T-helper 2 cell (primary cell): ENCODE measurements at regions not wholly inside any gene's neighbourhood (a gene's known extent, or its start where the extent isn't known, plus 50 kb on each side); places are given as distances from the start of the nearest gene placed in this dataset.
"Not testable (repeated sequence)": the region's sequence is repeated elsewhere in the genome, so short reads cannot be mapped to it uniquely, and the experiment has no call there.

Experiments
- DNase-seq, 5 experiments: peaks; one replicate each; pipeline versions ENCODE4 v3.0.0 to v3.0.0-alpha.2; 2012 to 2022

DNA sequence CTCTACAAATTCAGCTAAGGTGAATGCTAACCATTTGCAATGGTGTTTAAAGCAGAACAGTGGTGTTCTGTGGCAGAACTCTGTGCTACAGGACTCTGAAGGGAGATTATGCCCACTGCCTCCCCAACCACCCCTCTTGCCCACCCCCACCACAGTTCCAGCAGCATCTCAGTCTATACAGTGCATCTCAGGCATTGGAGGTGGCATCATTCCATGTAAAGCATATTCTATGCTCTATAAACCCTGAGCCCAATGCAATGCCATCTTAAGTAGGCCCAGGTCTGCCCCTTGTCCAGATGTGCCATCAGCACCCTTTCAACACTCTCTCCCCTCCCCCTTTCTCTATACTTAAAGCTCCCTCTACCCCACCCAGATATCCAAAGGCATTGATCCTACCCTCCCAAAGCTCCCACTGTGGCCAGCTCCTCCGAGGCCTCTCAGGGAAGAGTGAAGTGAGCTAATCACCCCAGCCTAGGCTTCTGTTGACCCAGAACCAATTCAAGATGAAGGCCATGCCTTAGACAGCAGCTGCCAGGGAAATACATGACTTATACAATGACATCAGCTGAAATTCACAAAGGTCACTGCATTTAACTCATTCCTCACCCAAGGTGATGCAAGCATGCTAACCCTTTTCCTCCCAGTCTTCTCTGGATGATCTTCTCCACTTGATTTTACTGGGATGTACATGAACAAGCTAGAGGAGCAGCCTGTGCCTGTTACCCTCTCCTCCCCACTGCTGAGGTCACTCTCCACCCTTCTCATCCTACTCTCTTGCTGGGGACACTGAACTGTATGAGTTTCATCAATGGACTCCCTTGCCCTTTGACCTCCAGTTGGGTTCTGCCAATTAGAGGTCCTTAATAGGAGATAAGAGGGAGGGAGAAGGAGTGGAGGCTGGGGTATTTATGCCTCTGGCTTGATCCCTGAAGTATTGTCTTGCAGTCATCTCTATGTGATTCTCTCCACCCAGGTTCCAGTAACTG, 353.9 kb downstream of the GOLGA6L6 start:
- not testable (repeated sequence) for DNase-seq

- not testable (repeated sequence) for DNase-seq
Observed at GRCh38 chr15:20184879-20185278, 356.7 kb downstream of the GOLGA6L6 start.

DNA sequence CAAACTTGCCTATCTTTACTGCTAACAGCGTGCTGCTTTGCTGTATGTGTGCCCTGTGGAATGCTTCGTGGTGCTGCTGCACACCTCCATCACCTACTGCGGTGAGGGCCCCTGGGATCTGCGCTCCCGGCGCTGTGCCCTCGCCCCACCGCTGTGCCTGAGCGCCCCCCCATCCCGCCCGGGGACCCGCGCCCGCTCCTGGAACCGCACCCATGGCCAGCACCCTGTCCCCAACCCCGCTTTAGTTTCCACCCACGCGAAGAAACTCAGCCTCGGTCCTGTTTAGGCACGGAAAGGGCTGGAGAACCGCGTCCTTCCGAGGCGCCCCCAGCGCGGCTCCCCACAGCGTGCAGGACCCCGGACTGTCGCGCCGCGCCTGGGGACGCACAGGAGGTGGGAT, 373.4 kb downstream of the GOLGA6L6 start:
- not testable (repeated sequence) for DNase-seq

- not testable (repeated sequence) for DNase-seq
Observed at GRCh38 chr15:20153528-20153927, 388.1 kb downstream of the GOLGA6L6 start.

DNA sequence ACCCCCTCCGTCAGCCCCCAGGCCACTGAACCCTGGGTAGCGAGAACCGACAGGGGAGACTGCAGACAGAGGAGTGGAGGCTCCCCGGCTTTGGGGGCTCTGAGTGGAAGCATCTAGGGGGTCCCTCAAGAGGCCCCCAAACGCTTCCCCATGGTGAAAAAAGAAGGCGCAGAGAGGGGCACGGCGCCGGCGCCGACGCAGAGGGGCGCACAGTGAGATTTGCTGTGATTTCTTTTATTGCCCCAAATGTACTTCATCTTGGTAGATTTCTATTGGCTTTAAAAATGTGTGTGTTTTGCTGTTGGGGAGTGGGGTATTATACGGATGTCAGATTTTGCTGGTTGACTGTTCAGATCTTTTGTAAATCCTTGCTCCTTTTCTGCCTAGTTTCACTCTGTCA, 392.9 kb downstream of the GOLGA6L6 start:
- not testable (repeated sequence) for DNase-seq

DNA sequence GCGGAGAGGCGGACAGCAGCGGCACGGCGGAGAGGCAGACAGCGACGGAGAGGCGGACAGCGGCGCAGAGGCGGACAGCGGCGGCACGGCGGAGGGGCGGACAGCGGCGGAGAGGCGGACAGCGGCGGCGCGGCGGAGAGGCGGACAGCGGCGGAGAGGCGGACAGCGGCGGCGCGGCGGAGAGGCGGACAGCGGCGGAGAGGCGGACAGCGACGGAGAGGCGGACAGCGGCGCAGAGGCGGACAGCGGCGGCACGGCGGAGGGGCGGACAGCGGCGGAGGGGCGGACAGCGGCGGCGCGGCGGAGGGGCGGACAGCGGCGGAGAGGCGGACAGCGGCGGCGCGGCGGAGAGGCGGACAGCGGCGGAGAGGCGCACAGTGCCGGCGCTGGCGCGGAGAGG, 393.6 kb downstream of the GOLGA6L6 start:
- not testable (repeated sequence) for DNase-seq

GRCh38 chr15:20144333-20145036, 397.1 kb downstream of the GOLGA6L6 start:
- not testable (repeated sequence) for DNase-seq

GRCh38 chr15:20142906-20143305, 398.7 kb downstream of the GOLGA6L6 start:
- DNase-seq: not testable (repeated sequence)

DNA sequence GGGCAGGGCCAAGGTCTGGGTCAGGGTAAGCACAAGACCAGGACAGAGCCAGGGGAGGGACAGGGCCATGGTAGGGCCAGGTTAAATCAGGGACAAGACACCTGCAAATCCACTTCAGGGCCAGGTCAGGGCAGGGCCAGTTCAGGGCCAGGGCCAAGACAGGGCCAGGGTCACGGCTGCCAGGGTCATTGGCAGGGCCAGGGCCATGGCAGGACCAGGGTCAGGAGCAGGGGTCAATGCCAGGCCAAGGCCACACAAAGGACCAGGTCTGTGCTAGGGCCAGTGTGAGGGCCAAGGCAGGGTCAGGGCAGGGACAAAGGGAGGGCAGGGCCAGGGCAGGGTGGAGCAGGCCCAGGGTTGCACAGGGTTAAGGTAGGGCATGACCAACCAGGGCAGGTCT, 399.2 kb downstream of the GOLGA6L6 start:
- DNase-seq: not testable (repeated sequence)

GRCh38 chr15:20124668-20125067, 416.9 kb downstream of the GOLGA6L6 start:
- not testable (repeated sequence) for DNase-seq

- peak in 1 of 5 experiments; percentile 0 for DNase-seq
Observed at GRCh38 chr15:20106026-20106425, 435.6 kb downstream of the GOLGA6L6 start.

- not testable (repeated sequence) for DNase-seq
Observed at GRCh38 chr15:20105011-20105990, 436.3 kb downstream of the GOLGA6L6 start.

GRCh38 chr15:20104551-20104950, 437.0 kb downstream of the GOLGA6L6 start:
- DNase-seq: peak in 2 of 5 experiments; percentile 7 to 26

DNA sequence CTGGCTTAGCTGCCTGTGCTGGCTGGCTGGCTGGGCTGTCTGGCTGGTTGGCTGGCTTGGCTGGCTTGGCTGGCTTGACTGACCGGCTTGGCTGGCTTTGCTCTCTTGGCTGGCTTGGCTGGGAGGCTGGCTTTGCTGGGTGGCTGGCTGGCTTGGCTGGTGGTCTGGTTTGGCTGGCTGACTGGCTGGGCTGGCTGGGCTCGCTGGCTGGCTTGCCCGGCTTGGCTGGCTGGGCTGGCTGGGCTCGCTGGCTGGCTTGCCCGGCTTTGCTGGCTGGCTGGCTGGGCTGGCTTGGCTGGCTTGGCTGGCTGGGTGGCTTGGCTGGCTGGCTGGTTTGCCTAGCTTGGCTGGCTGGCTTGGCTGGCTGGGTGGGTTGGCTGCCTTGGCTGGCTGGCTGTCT, 438.7 kb downstream of the GOLGA6L6 start:
- DNase-seq: peak in 2 of 5 experiments; percentile 0 to 34

DNA sequence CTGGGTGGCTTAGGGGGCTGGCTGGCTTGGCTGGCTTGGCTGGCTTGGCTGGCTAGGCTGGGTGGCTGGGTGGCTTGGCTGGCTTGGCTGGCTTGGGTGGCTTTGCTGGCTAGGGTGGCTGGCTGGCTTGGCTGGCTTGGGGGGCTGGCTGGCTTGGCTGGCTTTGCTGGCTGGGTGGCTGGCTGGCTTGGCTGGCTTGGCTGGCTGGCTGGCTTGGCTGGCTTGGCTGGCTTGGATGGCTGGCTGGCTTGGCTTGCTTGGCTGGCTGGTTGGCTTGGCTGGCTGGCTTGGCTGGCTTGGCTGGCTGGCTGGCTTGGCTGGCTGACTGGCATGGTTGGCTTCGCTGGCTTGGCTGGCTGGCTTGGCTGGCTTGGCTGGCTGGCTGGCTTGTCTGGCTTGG, 439.4 kb downstream of the GOLGA6L6 start:
- DNase-seq: peak in 1 of 5 experiments; percentile 16

DNA sequence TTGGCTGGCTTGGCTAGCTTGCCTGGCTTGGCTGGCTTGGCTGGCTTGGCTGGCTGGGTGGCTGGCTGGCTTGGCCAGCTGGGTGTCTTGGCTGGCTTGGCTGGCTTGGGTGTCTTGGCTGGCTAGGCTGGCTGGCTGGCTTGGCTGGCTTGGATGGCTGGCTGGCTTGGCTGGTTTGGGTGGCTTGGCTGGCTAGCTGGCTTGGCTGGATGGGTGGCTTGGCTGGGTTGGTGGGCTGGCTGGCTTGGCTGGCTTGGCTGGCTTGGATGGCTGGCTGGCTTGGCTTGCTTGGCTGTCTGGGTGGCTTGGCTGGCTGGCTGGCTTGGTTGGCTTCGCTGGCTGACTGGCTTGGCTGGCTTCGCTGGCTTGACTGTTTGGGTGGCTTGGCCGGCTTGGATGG, 440.3 kb downstream of the GOLGA6L6 start:
- DNase-seq: not testable (repeated sequence)

DNA sequence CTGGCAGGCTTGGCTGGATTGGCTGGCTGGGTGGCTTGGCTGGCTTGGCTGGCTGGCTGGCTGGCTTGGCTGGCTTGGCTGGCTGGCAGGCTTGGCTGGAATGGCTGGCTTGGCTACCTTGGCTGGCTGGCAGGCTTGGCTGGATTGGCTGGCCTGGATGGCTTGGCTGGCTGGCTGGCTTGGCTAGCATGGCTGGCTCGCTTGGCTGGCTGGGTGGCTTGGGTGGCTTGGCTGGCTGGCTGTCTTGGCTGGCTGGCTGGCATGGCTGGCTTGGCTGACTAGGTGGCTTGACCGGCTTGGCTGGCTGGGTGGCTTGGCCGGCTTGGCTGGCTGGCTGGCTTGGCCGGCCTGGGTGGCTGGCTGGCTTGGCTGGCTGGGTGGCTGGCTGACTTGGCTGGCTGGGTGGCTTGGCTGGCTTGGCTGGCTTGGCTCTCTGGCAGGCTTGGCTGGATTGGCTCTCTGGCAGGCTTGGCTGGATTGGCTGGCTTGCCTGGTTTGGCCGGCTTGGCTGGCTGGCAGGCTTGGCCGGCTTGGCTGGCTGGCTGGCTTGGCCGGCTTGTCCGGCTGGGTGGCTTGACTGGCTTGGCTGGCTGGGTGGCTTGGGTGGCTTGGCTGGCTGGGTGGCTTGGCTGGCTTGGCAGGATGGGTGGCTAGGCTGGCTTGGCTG, 440.9 kb downstream of the GOLGA6L6 start:
- DNase-seq: not testable (repeated sequence)

GRCh38 chr15:20095699-20096303, 445.8 kb downstream of the GOLGA6L6 start:
- not testable (repeated sequence) for DNase-seq

DNA sequence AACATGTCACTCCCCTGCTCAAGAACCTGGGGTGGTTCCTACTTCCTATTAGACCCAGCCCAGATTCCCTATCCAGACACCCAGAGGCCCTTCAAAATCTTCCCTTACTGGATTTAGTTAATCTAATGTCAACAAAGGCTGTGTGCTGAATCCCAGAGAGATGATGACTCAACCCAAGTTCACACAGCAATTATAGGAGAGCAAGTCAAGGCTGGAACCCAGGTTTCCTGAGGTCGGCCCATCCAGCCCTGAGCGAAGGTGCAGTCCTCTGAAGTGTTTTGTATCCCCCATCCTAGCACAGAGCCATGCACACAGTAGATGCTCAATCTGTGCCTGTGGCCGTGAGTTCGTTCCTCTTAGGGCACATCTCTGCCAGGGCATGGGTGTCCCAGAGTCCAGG, 452.1 kb downstream of the GOLGA6L6 start:
- DNase-seq: not testable (repeated sequence)

DNA sequence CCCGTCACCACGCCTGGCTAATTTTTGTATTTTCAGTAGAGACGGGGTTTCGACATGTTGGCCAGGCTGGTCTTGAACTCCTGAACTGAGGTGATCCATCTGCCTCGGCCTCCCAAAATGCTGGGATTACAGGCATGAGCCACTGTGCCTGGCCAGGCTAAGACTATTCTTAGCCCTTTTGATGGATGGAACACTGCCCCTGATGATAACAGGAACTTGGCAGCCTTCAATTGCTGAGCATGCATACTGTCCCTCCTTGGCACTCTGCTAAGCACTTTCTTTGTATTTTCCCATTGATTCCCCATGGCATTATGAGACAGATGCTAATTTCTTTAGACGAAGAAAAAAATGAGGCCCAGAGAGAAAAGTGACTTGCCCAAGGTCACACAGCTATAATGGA, 457.6 kb downstream of the GOLGA6L6 start:
- not testable (repeated sequence) for DNase-seq

DNA sequence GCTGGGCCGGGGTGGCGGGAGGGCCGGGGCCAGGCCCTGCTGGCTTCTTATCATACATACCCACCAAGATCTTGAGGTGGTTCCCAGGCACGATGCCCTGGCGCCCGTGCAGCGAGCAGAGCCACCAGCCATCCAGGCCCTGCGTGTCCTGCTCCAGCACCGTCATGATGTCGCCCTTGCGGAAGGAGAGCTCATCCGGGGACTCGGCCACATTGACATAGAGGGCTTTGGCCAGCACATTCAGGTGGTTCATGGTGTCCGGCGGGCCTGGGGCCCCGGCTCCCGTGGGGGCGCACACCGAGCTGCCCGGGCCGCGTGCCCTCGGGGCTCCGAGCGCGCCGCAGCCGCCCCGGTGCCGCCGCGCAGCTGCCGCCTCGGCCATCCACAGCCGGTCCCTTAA, 467.5 kb downstream of the GOLGA6L6 start:
- peak in 1 of 5 experiments; percentile 0 for DNase-seq
